H9 (cell line): ENCODE measurements at regions not wholly inside any gene's neighbourhood (a gene's known extent, or its start where the extent isn't known, plus 50 kb on each side); places are given as distances from the start of the nearest gene placed in this dataset.

Experiments used
- DNase-seq: peaks from one replicate; pipeline ENCODE4 v3.0.0-alpha.2; 2017
- H2AFZ ChIP-seq: one replicate; pipeline ENCODE4 v1.6.1; 2013; ENCODE audit warnings: mild to moderate bottlenecking, low read length, control low read depth, moderate library complexity
- H2AK5ac ChIP-seq: 2 replicates; pipeline ENCODE4 v1.6.1; 2013; ENCODE audit warnings: low read length, control low read depth, mixed read lengths; ENCODE audit not compliant: insufficient read length
- H2BK120ac ChIP-seq: one replicate; pipeline ENCODE4 v1.6.1; 2013; ENCODE audit warnings: low read depth, mild to moderate bottlenecking, low read length, control low read depth, inconsistent platforms; ENCODE audit not compliant: poor library complexity, severe bottlenecking
- H2BK12ac ChIP-seq: 2 replicates; pipeline ENCODE4 v1.6.1; 2013; ENCODE audit warnings: low read length, control low read depth, mixed read lengths, low read depth; ENCODE audit not compliant: insufficient read length
- H2BK15ac ChIP-seq: 2 replicates; pipeline ENCODE4 v1.6.1; 2013; ENCODE audit warnings: low read depth, low read length, control low read depth
- H2BK20ac ChIP-seq: one replicate; pipeline ENCODE4 v1.6.1; 2013; ENCODE audit warnings: low read depth, mild to moderate bottlenecking, low read length, control low read depth, inconsistent platforms; ENCODE audit not compliant: poor library complexity, severe bottlenecking
- H2BK5ac ChIP-seq: 2 replicates; pipeline ENCODE4 v1.6.1; 2013; ENCODE audit warnings: low read length, control low read depth, mixed read lengths; ENCODE audit not compliant: insufficient read length
- H3K14ac ChIP-seq: 2 replicates; pipeline ENCODE4 v1.6.1; 2013; ENCODE audit warnings: low read length, control low read depth; ENCODE audit not compliant: insufficient read depth
- H3K18ac ChIP-seq: 2 replicates; pipeline ENCODE4 v1.6.1; 2013; ENCODE audit warnings: low read depth, mild to moderate bottlenecking, mixed read lengths, low read length, control low read depth; ENCODE audit not compliant: insufficient read length
- H3K23ac ChIP-seq: 2 replicates; pipeline ENCODE4 v1.6.1; 2013; ENCODE audit warnings: low read length, control low read depth, mixed read lengths, low read depth; ENCODE audit not compliant: insufficient read length
- H3K23me2 ChIP-seq: 2 replicates; pipeline ENCODE4 v1.6.1; 2013; ENCODE audit warnings: low read depth, mild to moderate bottlenecking, mixed read lengths, low read length, control low read depth; ENCODE audit not compliant: insufficient read length, poor library complexity, severe bottlenecking
- H3K27ac ChIP-seq: 2 replicates; pipeline ENCODE4 v1.5.1; 2013; ENCODE audit warnings: low read length, control low read depth, mixed read lengths, low read depth; ENCODE audit not compliant: insufficient read length
- H3K27me3 ChIP-seq: 2 replicates; pipeline ENCODE4 v1.6.1; 2013; ENCODE audit warnings: low read length, control low read depth, inconsistent platforms; ENCODE audit not compliant: insufficient read depth
- H3K4ac ChIP-seq: 2 replicates; pipeline ENCODE4 v1.6.1; 2013; ENCODE audit warnings: low read depth, mild to moderate bottlenecking, control low read depth, inconsistent platforms, low read length, moderate library complexity
- H3K4me1 ChIP-seq: 2 replicates; pipeline ENCODE4 v1.6.1; 2013; ENCODE audit warnings: low read length, control low read depth, inconsistent platforms; ENCODE audit not compliant: insufficient read depth
- H3K4me2 ChIP-seq: 2 replicates; pipeline ENCODE4 v1.6.1; 2013; ENCODE audit warnings: low read length, control low read depth, mixed read lengths; ENCODE audit not compliant: insufficient read length, insufficient read depth
- H3K56ac ChIP-seq: 2 replicates; pipeline ENCODE4 v1.6.1; 2013; ENCODE audit warnings: low read depth, mild to moderate bottlenecking, mixed read lengths, low read length, control low read depth; ENCODE audit not compliant: insufficient read length
- H3K79me1 ChIP-seq: 2 replicates; pipeline ENCODE4 v1.6.1; 2013; ENCODE audit warnings: low read depth, mild to moderate bottlenecking, moderate library complexity, low read length, control low read depth, inconsistent platforms; ENCODE audit not compliant: insufficient read depth, poor library complexity, severe bottlenecking
- H3K79me2 ChIP-seq: 2 replicates; pipeline ENCODE4 v1.6.1; 2013; ENCODE audit warnings: low read length, control low read depth, inconsistent platforms; ENCODE audit not compliant: insufficient read depth
- H3K9ac ChIP-seq: 2 replicates; pipeline ENCODE4 v1.6.1; 2013; ENCODE audit warnings: low read length, control low read depth, mixed read lengths; ENCODE audit not compliant: insufficient read length; ENCODE audit errors: extremely low read depth
- H3K9me3 ChIP-seq: one replicate; pipeline ENCODE4 v1.6.1; 2013; ENCODE audit warnings: low read depth, low read length, inconsistent platforms; ENCODE audit not compliant: control insufficient read depth
- H3T11ph ChIP-seq: one replicate; pipeline ENCODE4 v1.6.1; 2013; ENCODE audit warnings: mild to moderate bottlenecking, low read length, control low read depth, inconsistent platforms
- H4K20me1 ChIP-seq: one replicate; pipeline ENCODE4 v1.6.1; 2013; ENCODE audit not compliant: control insufficient read depth, insufficient read length, insufficient read depth
- H4K5ac ChIP-seq: 2 replicates; pipeline ENCODE4 v1.6.1; 2013; ENCODE audit warnings: low read depth, mild to moderate bottlenecking, mixed read lengths, low read length, control low read depth; ENCODE audit not compliant: insufficient read length
- H4K8ac ChIP-seq: replicated peaks from 2 replicates; pipeline ENCODE4 v1.6.1; 2013; ENCODE audit warnings: low read length, control low read depth, mixed read lengths, low read depth; ENCODE audit not compliant: insufficient read length
- H4K91ac ChIP-seq: 2 replicates; pipeline ENCODE4 v1.6.1; 2013; ENCODE audit warnings: low read depth, mild to moderate bottlenecking, moderate library complexity, mixed read lengths, low read length, control low read depth; ENCODE audit not compliant: insufficient read length
- H3K27ac Mint-ChIP-seq, 3 experiments: 2 replicates in 2 of 3; 3 replicates in 1 of 3; pipeline ENCODE4 v1.8.0; 2020 to 2021; ENCODE audit warnings: mixed read lengths in 3 of 3, mild to moderate bottlenecking in 1 of 3, moderate library complexity in 1 of 3
- H3K27me3 Mint-ChIP-seq: 2 replicates; pipeline ENCODE4 v1.8.0; 2021; ENCODE audit warnings: low read depth, mild to moderate bottlenecking, moderate library complexity, mixed read lengths
- H3K36me3 Mint-ChIP-seq, 3 experiments: 2 replicates in 2 of 3; 3 replicates in 1 of 3; pipeline ENCODE4 v1.8.0; 2020 to 2021; ENCODE audit warnings: low read depth in 3 of 3, mixed read lengths in 3 of 3; ENCODE audit not compliant: insufficient read depth in 1 of 3
- H3K4me1 Mint-ChIP-seq, 2 experiments: 2 replicates each; pipeline ENCODE4 v1.8.0; 2020; ENCODE audit warnings: mixed read lengths in 2 of 2
- H3K4me3 Mint-ChIP-seq, 2 experiments: 2 replicates in 1 of 2; 3 replicates in 1 of 2; pipeline ENCODE4 v1.8.0; 2020 to 2021; ENCODE audit warnings: mild to moderate bottlenecking in 2 of 2, mixed read lengths in 2 of 2, moderate library complexity in 1 of 2
- H3K9me3 Mint-ChIP-seq, 2 experiments: 2 replicates in 1 of 2; 3 replicates in 1 of 2; pipeline ENCODE4 v1.8.0; 2020; ENCODE audit warnings: mild to moderate bottlenecking in 2 of 2, mixed read lengths in 2 of 2, moderate library complexity in 1 of 2
- CTCF ChIP-seq: fragments of 200-600 bp; sonication (generic); conservative IDR thresholded peaks from 3 replicates; pipeline ENCODE4 v1.8.0; 2021; ENCODE audit warnings: antibody characterized with exemption, mild to moderate bottlenecking
- WGBS: extraction: QIAGEN DNeasy Blood & Tissue Kit; methylation state at CpG from one replicate; pipeline ENCODE4 v1.1.7; 2013; ENCODE audit warnings: missing lambda C conversion rate, low lambda C conversion rate, mixed read lengths; ENCODE audit not compliant: insufficient read length; ENCODE audit errors: extremely low coverage; 5-methylcytosine and 5-hydroxymethylcytosine counted together

GRCh38 chr4:163251204-163251603 lies 81.2 kb downstream of the NPY1R start:
- no peak overlapping the region for H2AK5ac ChIP-seq
- H4K20me1 ChIP-seq, result no peaks in the 10 kb centered on the region
- H2AFZ ChIP-seq, result no peak overlapping the region
- H3K4ac ChIP-seq, result no peak overlapping the region
- H4K5ac ChIP-seq, result no peak overlapping the region
- no peak overlapping the region for H3K18ac ChIP-seq
- H3K4me2 ChIP-seq, result no peak overlapping the region
- H2BK15ac ChIP-seq, result no peak overlapping the region
- WGBS, result no CpG with 5 or more reads among the region's 2 CpGs
- DNase-seq, result peak; percentile 41
- H4K91ac ChIP-seq, result no peak overlapping the region
- no peak overlapping the region for H3K23ac ChIP-seq
- no peak overlapping the region for H4K8ac ChIP-seq
- H2BK12ac ChIP-seq, result no peak overlapping the region
- H3K9ac ChIP-seq, result no peak overlapping the region
- Mint-ChIP-seq H3K36me3 (peaks cover 0 to 5% (median 0%) of the 10 kb centered on the region in 3 experiments; a peak in 2 of 7 replicates), H3K4me3 (no peak overlapping the region), H3K4me1 (peaks cover 0 to 2% of the 10 kb centered on the region in 2 experiments; a peak in 1 of 4 replicates), H3K9me3 (peaks cover 8 to 9% of the 10 kb centered on the region in 2 experiments; a peak in 4 of 5 replicates), H3K27ac (no peak overlapping the region), H3K27me3 (no peaks in the 10 kb centered on the region)
- H3K9me3 ChIP-seq, result no peaks in the 10 kb centered on the region
- no peak overlapping the region for H2BK5ac ChIP-seq
- no peak overlapping the region for H2BK120ac ChIP-seq
- no peak overlapping the region for H2BK20ac ChIP-seq
- no peaks in the 10 kb centered on the region for H3K79me2 ChIP-seq
- no peak overlapping the region for H3K56ac ChIP-seq
- H3K27ac ChIP-seq, result no peak overlapping the region
- TF ChIP-seq CTCF, result peak; percentile 53
- no peak overlapping the region for H3K14ac ChIP-seq
- no peaks in the 10 kb centered on the region for H3K4me1 ChIP-seq
- H3K23me2 ChIP-seq, result no peaks in the 10 kb centered on the region
- no peak overlapping the region for H3T11ph ChIP-seq
- no peaks in the 10 kb centered on the region for H3K79me1 ChIP-seq
- no peaks in the 10 kb centered on the region for H3K27me3 ChIP-seq
